ENCODE measurements at regions not wholly inside any gene's neighbourhood (a gene's known extent, or its start where the extent isn't known, plus 50 kb on each side); places are given as distances from the start of the nearest gene placed in this dataset.

- TF ChIP-seq VEZF1 (CRISPR knock-in tag; IDR thresholded peaks at IDR 0.05) = no peak
- no peak for TF ChIP-seq KDM5B (IDR thresholded peaks at IDR 0.05; ENCODE audit: insufficient replicate concordance, low read depth, low read length)
- no peak for TF ChIP-seq SREBF2 (CRISPR knock-in tag; IDR thresholded peaks at IDR 0.05)
- TF ChIP-seq ZNF699 (CRISPR knock-in tag; IDR thresholded peaks at IDR 0.05; ENCODE audit: insufficient replicate concordance) = no peak
- no peak for TF ChIP-seq ZNF23 (CRISPR knock-in tag; IDR thresholded peaks at IDR 0.05)
- no peak for TF ChIP-seq MXI1 (IDR thresholded peaks at IDR 0.05; ENCODE audit: low read depth, low read length)
- TF ChIP-seq, protein P1, sequence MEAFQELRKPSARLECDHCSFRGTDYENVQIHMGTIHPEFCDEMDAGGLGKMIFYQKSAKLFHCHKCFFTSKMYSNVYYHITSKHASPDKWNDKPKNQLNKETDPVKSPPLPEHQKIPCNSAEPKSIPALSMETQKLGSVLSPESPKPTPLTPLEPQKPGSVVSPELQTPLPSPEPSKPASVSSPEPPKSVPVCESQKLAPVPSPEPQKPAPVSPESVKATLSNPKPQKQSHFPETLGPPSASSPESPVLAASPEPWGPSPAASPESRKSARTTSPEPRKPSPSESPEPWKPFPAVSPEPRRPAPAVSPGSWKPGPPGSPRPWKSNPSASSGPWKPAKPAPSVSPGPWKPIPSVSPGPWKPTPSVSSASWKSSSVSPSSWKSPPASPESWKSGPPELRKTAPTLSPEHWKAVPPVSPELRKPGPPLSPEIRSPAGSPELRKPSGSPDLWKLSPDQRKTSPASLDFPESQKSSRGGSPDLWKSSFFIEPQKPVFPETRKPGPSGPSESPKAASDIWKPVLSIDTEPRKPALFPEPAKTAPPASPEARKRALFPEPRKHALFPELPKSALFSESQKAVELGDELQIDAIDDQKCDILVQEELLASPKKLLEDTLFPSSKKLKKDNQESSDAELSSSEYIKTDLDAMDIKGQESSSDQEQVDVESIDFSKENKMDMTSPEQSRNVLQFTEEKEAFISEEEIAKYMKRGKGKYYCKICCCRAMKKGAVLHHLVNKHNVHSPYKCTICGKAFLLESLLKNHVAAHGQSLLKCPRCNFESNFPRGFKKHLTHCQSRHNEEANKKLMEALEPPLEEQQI (IDR thresholded peaks at IDR 0.05) = no peak
- TF ChIP-seq KLF16 (IDR thresholded peaks at IDR 0.05) = no peak
- TF ChIP-seq SMARCC2 (IDR thresholded peaks at IDR 0.05; ENCODE audit: low read depth) = no peak
Measured at GRCh38 chr13:37484056-37484455, 114.5 kb downstream of the POSTN start (continued).
